ENCODE measurements at regions not wholly inside any gene's neighbourhood (a gene's known extent, or its start where the extent isn't known, plus 50 kb on each side); places are given as distances from the start of the nearest gene placed in this dataset.

DNA sequence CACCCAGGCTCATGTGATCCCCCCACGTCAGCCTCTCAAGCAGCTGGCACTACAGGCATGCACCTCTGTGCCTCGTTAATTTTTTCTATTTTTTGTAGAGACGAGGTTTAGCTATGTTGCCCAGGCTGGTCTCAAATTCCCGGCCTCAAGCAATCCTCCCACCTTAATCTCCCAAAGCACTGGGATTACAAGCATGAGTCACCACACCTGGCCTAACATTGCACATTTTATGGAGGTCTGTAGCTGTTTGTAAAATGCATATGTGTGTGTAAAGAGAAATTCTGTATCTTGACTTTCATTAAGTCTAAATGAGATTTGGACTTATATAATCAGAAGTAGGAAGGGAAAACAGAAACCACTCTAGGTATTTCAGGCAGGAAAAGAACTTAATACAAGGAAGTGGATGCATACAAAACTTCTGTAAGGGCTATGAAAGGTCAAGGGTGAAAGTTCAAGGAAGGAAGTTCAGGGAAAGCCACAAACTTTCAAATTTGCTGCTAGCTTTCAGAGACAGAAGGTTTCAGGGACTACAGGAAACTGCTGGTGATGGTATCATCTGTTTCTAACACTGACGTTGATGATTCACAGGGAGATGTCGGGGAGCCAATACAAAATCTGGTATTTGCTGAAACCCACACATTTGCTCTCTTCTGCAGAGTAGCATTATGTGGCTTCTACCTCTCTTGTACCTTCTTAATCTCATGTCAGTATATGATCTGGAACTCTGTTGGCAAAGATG is 209.4 kb downstream of the PIK3R1 start:
- TF ChIP-seq POLR2AphosphoS5 (IDR thresholded peaks at IDR 0.05; ENCODE audit: low read depth, low read length) (no peak), TAF1 (IDR thresholded peaks at IDR 0.05; ENCODE audit: borderline replicate concordance, insufficient read depth, low read length) (no peak), FOXP2 (optimal IDR thresholded peaks at IDR 0.05; ENCODE audit: borderline replicate concordance, extremely low read depth, extremely low read length, insufficient read depth) (no peak), SIN3A (IDR thresholded peaks at IDR 0.05; ENCODE audit: borderline replicate concordance, insufficient read depth, low read length) (no peak)
- TF ChIP-seq, protein P1, sequence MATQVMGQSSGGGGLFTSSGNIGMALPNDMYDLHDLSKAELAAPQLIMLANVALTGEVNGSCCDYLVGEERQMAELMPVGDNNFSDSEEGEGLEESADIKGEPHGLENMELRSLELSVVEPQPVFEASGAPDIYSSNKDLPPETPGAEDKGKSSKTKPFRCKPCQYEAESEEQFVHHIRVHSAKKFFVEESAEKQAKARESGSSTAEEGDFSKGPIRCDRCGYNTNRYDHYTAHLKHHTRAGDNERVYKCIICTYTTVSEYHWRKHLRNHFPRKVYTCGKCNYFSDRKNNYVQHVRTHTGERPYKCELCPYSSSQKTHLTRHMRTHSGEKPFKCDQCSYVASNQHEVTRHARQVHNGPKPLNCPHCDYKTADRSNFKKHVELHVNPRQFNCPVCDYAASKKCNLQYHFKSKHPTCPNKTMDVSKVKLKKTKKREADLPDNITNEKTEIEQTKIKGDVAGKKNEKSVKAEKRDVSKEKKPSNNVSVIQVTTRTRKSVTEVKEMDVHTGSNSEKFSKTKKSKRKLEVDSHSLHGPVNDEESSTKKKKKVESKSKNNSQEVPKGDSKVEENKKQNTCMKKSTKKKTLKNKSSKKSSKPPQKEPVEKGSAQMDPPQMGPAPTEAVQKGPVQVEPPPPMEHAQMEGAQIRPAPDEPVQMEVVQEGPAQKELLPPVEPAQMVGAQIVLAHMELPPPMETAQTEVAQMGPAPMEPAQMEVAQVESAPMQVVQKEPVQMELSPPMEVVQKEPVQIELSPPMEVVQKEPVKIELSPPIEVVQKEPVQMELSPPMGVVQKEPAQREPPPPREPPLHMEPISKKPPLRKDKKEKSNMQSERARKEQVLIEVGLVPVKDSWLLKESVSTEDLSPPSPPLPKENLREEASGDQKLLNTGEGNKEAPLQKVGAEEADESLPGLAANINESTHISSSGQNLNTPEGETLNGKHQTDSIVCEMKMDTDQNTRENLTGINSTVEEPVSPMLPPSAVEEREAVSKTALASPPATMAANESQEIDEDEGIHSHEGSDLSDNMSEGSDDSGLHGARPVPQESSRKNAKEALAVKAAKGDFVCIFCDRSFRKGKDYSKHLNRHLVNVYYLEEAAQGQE (IDR thresholded peaks at IDR 0.05; ENCODE audit: insufficient read depth in 1 of 2, low read depth in 2 of 2, low read length in 2 of 2), result no peak

DNA sequence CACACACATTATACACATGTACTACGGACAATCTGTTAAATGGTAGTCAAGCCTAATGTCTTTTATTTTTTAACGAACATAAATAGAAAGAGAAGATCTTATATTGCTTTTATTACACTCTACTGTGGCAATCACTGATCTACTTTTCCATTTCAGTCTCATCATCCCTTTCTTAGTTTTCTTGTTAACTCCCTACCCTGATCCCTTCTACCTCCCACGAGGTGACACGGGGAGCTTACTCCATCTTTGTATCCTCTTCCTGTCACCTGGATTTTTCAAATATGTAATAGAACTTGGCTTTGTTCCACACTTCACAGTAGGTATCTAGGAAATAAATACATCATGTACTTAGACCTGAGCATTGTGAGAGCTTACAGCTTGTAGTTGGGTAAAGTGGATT is 211.0 kb downstream of the PIK3R1 start:
- TF ChIP-seq FOXP2 (optimal IDR thresholded peaks at IDR 0.05; ENCODE audit: borderline replicate concordance, extremely low read depth, extremely low read length, insufficient read depth) (no peak), TAF1 (IDR thresholded peaks at IDR 0.05; ENCODE audit: borderline replicate concordance, insufficient read depth, low read length) (no peak), POLR2AphosphoS5 (IDR thresholded peaks at IDR 0.05; ENCODE audit: low read depth, low read length) (no peak)

DNA sequence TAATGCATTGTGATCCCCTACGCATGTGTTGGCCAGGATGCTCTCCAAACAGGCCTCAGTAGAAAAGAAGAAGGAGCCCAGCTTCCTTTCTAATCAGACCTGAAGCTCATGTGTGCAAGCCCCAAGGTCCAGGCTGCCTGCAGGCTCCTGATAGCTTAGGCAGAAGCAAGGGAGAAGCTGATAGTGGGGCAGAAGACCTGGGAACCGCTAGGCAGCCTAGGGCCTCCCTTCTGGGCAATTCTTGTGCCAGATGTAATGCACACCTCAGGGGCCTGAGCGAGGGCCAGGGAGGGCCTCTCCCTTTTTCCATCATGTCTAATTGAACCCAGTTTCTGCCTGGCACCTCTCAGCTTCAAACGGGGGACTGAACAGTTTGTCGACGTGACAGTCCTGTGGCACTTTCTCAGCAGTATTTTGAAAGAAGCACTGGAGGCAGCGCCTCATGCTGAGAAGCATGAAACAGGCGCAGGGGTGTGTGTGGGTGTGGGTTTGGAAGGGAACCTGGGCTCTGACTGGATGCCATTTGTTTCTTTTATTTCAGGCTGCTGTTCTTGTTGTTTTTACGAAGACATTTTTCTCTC is 212.8 kb downstream of the PIK3R1 start:
- TF ChIP-seq, protein P1 (IDR thresholded peaks at IDR 0.05; ENCODE audit: insufficient read depth in 1 of 2, low read depth in 2 of 2, low read length in 2 of 2), result no peak

DNA sequence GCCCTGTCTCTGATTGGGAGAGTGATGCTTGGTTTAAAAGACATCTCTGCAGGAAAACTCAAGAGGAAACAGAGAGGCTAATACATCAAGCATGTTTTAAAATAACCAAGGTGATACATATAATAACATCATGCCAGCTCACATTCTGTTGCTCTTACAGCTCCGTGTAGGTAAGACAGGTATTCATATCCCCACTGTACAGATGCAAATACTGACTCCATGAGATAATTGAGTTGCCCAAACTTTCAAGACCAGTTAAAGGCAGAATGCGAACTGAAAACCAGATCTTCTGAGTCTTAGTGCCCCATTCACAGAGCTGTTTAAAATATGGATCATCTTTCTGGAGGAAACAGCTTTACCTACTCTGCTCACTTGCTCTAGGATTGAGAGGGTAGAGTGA is 214.0 kb downstream of the PIK3R1 start:
- no peak for TF ChIP-seq FOXP2 (optimal IDR thresholded peaks at IDR 0.05; ENCODE audit: borderline replicate concordance, extremely low read depth, extremely low read length, insufficient read depth)
- TF ChIP-seq, protein P1 (IDR thresholded peaks at IDR 0.05; ENCODE audit: insufficient read depth in 1 of 2, low read depth in 2 of 2, low read length in 2 of 2), result no peak
- no peak for TF ChIP-seq POLR2AphosphoS5 (IDR thresholded peaks at IDR 0.05; ENCODE audit: low read depth, low read length)
- no peak for TF ChIP-seq TAF1 (IDR thresholded peaks at IDR 0.05; ENCODE audit: borderline replicate concordance, insufficient read depth, low read length)
- TF ChIP-seq SIN3A (IDR thresholded peaks at IDR 0.05; ENCODE audit: borderline replicate concordance, insufficient read depth, low read length), result no peak

DNA sequence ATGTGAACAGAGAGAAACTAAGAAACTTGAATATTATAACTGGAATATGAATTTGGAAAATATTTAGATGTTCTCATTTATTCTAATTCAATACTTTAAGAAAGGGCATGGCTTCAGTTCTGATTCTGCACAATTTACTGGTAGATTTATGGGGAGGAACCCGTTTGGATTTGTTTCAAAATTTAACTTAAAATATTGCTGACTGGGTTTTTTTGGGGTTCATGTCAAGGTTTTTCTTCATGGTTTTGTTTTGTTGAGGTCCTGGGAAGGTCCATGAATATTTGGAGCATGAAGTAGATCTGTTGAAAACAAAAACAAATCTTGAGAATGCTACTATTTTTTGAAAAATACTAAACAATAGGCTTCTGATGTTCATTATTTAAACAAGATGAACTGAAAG is 214.7 kb downstream of the PIK3R1 start:
- no peak for TF ChIP-seq SIN3A (IDR thresholded peaks at IDR 0.05; ENCODE audit: borderline replicate concordance, insufficient read depth, low read length)
- no peak for TF ChIP-seq TAF1 (IDR thresholded peaks at IDR 0.05; ENCODE audit: borderline replicate concordance, insufficient read depth, low read length)
- no peak for TF ChIP-seq POLR2AphosphoS5 (IDR thresholded peaks at IDR 0.05; ENCODE audit: low read depth, low read length)
- TF ChIP-seq, protein P1 (IDR thresholded peaks at IDR 0.05; ENCODE audit: insufficient read depth in 1 of 2, low read depth in 2 of 2, low read length in 2 of 2), result no peak
- TF ChIP-seq FOXP2 (optimal IDR thresholded peaks at IDR 0.05; ENCODE audit: borderline replicate concordance, extremely low read depth, extremely low read length, insufficient read depth), result no peak

Data from PFSK-1 (cell line).